ENCODE measurements at regions not wholly inside any gene's neighbourhood (a gene's known extent, or its start where the extent isn't known, plus 50 kb on each side); places are given as distances from the start of the nearest gene placed in this dataset.

DNA sequence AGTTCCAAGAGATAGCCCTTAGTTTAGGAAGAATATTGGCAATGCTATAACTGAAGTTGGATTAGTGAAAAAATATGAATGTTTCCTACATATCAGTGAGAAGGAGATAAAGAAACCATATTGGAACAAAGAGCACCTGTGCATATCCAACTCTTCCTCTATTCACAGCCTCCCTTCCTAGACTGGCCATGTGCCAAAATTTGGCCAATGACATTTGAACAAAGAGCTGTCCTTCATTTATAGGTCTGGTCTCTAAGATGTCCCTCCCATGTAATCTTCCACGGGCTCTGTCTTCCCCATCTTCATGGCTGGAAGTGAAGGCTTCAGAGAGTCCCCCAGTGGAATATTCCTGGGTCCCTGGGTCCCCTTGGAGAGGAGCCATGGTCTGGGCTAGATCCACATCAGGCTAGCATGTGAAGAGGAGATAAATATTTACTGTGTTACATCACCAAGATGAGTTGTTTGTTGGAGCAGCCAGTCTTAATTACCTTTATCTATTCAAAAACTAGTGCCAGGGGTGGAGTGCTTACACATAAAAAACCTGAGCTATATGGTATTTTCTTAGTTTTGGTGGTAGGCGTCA is 190.0 kb upstream of the S1PR3 start:
- no peaks in the 10 kb centered on the region for H3K4me1 ChIP-seq (ENCODE audit: low read depth)
- intact Hi-C loops (cut with DNase I, micrococcal nuclease) = no loop called here
- TF ChIP-seq, protein P1, sequence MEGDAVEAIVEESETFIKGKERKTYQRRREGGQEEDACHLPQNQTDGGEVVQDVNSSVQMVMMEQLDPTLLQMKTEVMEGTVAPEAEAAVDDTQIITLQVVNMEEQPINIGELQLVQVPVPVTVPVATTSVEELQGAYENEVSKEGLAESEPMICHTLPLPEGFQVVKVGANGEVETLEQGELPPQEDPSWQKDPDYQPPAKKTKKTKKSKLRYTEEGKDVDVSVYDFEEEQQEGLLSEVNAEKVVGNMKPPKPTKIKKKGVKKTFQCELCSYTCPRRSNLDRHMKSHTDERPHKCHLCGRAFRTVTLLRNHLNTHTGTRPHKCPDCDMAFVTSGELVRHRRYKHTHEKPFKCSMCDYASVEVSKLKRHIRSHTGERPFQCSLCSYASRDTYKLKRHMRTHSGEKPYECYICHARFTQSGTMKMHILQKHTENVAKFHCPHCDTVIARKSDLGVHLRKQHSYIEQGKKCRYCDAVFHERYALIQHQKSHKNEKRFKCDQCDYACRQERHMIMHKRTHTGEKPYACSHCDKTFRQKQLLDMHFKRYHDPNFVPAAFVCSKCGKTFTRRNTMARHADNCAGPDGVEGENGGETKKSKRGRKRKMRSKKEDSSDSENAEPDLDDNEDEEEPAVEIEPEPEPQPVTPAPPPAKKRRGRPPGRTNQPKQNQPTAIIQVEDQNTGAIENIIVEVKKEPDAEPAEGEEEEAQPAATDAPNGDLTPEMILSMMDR (IDR thresholded peaks at IDR 0.05) = no peak
- DNase-seq = no peak
- no peaks in the 10 kb centered on the region for H3K9me3 ChIP-seq
- no peak overlapping the region for H3K4me3 ChIP-seq
- no peaks in the 10 kb centered on the region for H3K36me3 ChIP-seq (ENCODE audit: low read depth)
- ATAC-seq = no peak

DNA sequence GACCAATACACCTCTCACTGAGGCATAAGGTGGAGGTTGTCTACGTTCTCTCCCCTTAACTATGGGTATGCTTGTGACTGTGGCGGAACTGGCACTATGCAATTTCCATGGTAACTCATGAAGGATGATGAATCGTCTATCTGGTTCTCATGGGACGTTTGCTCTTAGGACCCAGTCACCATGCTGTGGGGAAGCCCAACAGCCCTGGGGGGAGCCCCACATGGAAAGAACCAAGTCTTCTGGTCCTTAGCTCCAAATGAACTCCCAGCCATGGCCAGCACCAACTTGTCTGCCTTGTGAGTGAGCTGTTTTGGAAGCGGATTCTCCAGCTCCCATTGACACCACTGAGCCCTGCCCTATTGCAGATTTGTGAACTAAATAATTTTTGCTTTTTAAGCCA is 188.7 kb upstream of the S1PR3 start:
- TF ChIP-seq, protein P1 (IDR thresholded peaks at IDR 0.05) = no peak
- Histone ChIP-seq H3K9me3 (no peaks in the 10 kb centered on the region), H3K36me3 (ENCODE audit: low read depth) (no peaks in the 10 kb centered on the region), H3K4me3 (no peak overlapping the region), H3K4me1 (ENCODE audit: low read depth) (no peaks in the 10 kb centered on the region)
- ATAC-seq (no peak), DNase-seq (no peak)
- intact Hi-C loops (cut with DNase I, micrococcal nuclease) = no loop called here

DNA sequence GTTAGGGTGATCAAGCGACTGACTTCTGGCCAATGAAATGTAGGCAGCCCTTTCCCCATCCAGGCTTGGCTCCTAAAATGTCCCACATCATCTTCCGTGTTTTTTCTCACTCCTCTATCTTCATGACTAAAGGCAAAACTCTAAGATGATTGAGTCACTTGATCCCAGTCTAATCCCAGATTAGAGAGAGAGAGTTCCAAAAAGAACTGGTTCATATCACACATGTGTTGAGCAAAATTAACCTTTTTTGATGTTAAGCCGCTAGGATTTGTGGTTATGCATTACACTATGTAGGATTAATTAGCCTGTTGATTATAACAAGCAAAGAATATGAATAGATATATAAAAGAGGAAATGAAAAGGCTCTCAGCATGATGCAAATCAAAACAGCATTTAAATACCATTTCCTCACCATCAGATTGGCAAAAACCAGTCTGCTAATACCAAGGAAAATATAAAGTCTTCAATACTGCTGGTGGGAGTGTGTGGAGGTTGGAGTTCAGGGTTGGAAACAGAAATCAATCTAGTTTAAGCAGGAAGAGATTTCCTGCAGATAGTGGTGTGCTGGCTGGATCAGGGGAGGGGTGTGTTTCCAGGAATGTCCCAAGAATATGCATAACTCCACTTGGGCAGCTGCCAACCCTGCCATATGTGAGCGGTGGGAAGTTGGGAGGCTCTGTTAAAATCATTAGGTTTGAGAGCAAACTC is 187.6 kb upstream of the S1PR3 start:
- no peak overlapping the region for H3K4me3 ChIP-seq
- ATAC-seq (no peak), DNase-seq (no peak)
- TF ChIP-seq, protein P1 (IDR thresholded peaks at IDR 0.05) = no peak
- intact Hi-C loops (cut with DNase I, micrococcal nuclease) = no loop called here
- no peaks in the 10 kb centered on the region for H3K9me3 ChIP-seq
- H3K36me3 ChIP-seq (ENCODE audit: low read depth) = no peaks in the 10 kb centered on the region
- no peaks in the 10 kb centered on the region for H3K4me1 ChIP-seq (ENCODE audit: low read depth)

DNA sequence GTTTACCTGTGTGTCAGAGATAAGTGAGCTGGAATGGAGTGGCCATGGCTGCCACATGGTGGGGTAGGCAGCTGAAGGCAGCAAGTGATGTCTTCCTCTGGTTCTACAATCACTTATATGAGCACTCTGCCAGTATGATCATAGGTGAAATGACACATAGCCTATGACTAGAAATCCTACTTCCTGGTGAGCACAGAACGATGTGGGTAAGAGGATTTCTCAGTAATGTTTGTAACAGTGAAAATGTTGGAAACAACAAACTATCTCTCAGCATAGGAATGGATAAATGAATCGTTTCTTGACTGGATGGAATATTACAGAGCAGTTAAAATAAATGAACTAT is 187.0 kb upstream of the S1PR3 start:
- no peak for ATAC-seq
- intact Hi-C loops (cut with DNase I, micrococcal nuclease) = no loop called here
- no peak overlapping the region for H3K4me3 ChIP-seq
- H3K4me1 ChIP-seq (ENCODE audit: low read depth) = no peaks in the 10 kb centered on the region
- TF ChIP-seq, protein P1 (IDR thresholded peaks at IDR 0.05) = no peak
- no peak for DNase-seq
- no peaks in the 10 kb centered on the region for H3K9me3 ChIP-seq
- no peaks in the 10 kb centered on the region for H3K36me3 ChIP-seq (ENCODE audit: low read depth)

DNA sequence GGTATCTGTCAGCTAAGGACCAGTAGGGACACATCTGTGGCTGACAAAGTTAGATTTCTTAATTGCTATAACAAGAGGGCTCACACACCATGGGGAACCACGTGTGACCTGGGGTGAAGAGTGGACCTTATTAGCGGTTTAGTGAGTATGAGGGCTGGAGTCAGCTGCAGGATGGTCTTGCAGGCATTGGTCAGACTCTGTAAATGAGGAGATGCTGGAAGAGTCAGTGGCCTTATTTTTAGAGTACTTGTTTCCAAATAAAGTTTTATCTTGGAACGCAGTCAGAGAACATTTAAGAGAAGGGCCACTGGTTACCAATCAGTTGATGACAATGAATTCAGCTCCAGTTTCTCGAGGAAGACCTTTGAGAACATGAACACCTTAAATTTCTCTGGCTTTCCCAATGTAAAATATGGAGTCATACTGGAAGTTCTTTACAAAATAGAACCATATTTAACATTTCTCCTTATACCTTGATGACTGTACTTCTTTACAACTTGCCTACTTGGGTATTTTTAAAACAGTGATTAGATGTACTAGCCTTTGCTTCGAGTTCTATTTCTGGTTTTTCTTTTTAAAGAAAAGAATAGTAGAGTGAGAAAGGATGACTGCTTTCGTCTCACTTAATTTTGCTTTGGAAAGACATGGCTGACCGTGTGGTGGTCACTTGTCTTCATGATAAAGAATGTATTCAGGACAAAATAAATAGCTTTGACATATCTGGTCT is 185.9 kb upstream of the S1PR3 start:
- intact Hi-C loops (cut with DNase I, micrococcal nuclease) = no loop called here
- ATAC-seq = no peak

More for the DNA sequence above, 185.9 kb upstream of the S1PR3 start:
- TF ChIP-seq, protein P1 (IDR thresholded peaks at IDR 0.05) = no peak
- no peaks in the 10 kb centered on the region for H3K36me3 ChIP-seq (ENCODE audit: low read depth)
- no peaks in the 10 kb centered on the region for H3K9me3 ChIP-seq
- H3K4me1 ChIP-seq (ENCODE audit: low read depth) = no peaks in the 10 kb centered on the region
- no peak overlapping the region for H3K4me3 ChIP-seq
- DNase-seq = no peak

Data from mucosa of descending colon (tissue), 3 donors.